HG03039 (cell line): ENCODE measurements at regions not wholly inside any gene's neighbourhood (a gene's known extent, or its start where the extent isn't known, plus 50 kb on each side); places are given as distances from the start of the nearest gene placed in this dataset.
"Not testable (repeated sequence)": the region's sequence is repeated elsewhere in the genome, so short reads cannot be mapped to it uniquely, and the experiment has no call there.

Source experiments
- ATAC-seq: cut with Tn5 transposase; IDR thresholded peaks from one replicate; pipeline ENCODE4 v1.9.1; 2021; ENCODE audit warnings: mild to moderate bottlenecking, moderate library complexity; ENCODE audit not compliant: unreplicated experiment

- ATAC-seq: no peak
These were observed 414.7 kb upstream of the PROX1 start for GRCh38 chr1:213572912-213573647.

- no peak for ATAC-seq
These were observed 414.1 kb upstream of the PROX1 start for GRCh38 chr1:213573648-213574009.

GRCh38 chr1:213582976-213583567 is 404.7 kb upstream of the PROX1 start:
- ATAC-seq: no peak

- ATAC-seq: no peak
These were observed 403.5 kb upstream of the PROX1 start for GRCh38 chr1:213584272-213584671.

GRCh38 chr1:213585402-213585801 is 402.4 kb upstream of the PROX1 start:
- ATAC-seq: no peak

- ATAC-seq: no peak
These were observed 401.7 kb upstream of the PROX1 start for GRCh38 chr1:213585959-213586586.

GRCh38 chr1:213586587-213586972 is 401.2 kb upstream of the PROX1 start:
- no peak for ATAC-seq

- no peak for ATAC-seq
These were observed 391.0 kb upstream of the PROX1 start for GRCh38 chr1:213596729-213597128.

GRCh38 chr1:213598263-213598662 is 389.5 kb upstream of the PROX1 start:
- no peak for ATAC-seq

GRCh38 chr1:213600879-213601278 is 386.9 kb upstream of the PROX1 start:
- ATAC-seq: no peak

- not testable (repeated sequence) for ATAC-seq
These were observed 386.1 kb upstream of the PROX1 start for GRCh38 chr1:213601705-213602104.

GRCh38 chr1:213602796-213603486 is 384.8 kb upstream of the PROX1 start:
- no peak for ATAC-seq

- no peak for ATAC-seq
These were observed 383.3 kb upstream of the PROX1 start for GRCh38 chr1:213604477-213604876.

GRCh38 chr1:213605732-213606131 is 382.0 kb upstream of the PROX1 start:
- no peak for ATAC-seq

- no peak for ATAC-seq
These were observed 381.4 kb upstream of the PROX1 start for GRCh38 chr1:213606252-213606820.

- no peak for ATAC-seq
These were observed 374.2 kb upstream of the PROX1 start for GRCh38 chr1:213613549-213613948.

GRCh38 chr1:213615226-213615916 is 372.4 kb upstream of the PROX1 start:
- no peak for ATAC-seq

GRCh38 chr1:213617133-213617532 is 370.6 kb upstream of the PROX1 start:
- ATAC-seq: no peak

GRCh38 chr1:213618094-213618493 is 369.7 kb upstream of the PROX1 start:
- ATAC-seq: no peak

GRCh38 chr1:213619026-213619425 is 368.7 kb upstream of the PROX1 start:
- ATAC-seq: no peak

- ATAC-seq: no peak
These were observed 366.7 kb upstream of the PROX1 start for GRCh38 chr1:213621077-213621476.
